Thyroid gland (tissue), 4 donors: ENCODE measurements at regions not wholly inside any gene's neighbourhood (a gene's known extent, or its start where the extent isn't known, plus 50 kb on each side); places are given as distances from the start of the nearest gene placed in this dataset.
A peak's percentile ranks its signal among the peaks of the same experiment; 100 is the strongest.
"Not testable (repeated sequence)": the region's sequence is repeated elsewhere in the genome, so short reads cannot be mapped to it uniquely, and the experiment has no call there.

Experiments
- DNase-seq, 2 donors: peaks; one replicate each; pipeline ENCODE4 v3.0.0-alpha.2; 2019
- H3K27ac ChIP-seq, 3 donors: fragments of 200-600 bp; sonication (generic); 1 replicate in 2 of 3; 2 replicates in 1 of 3; pipeline ENCODE4 v1.5.1; 2016 to 2019; ENCODE audit warnings: mild to moderate bottlenecking in 1 of 3, moderate library complexity in 1 of 3
- H3K27me3 ChIP-seq: fragments of 200-600 bp; sonication (generic); one replicate; pipeline ENCODE4 v1.5.1; 2019
- H3K36me3 ChIP-seq, 2 donors: fragments of 200-600 bp; sonication (generic); one replicate each; pipeline ENCODE4 v1.5.1; 2016 to 2019
- H3K4me1 ChIP-seq, 2 donors: fragments of 200-600 bp; sonication (generic); one replicate each; pipeline ENCODE4 v1.5.1; 2017 to 2019
- H3K4me3 ChIP-seq, 3 donors: fragments of 200-600 bp; sonication (generic); replicated peaks in 1 of 3; 1 replicate in 2 of 3; 2 replicates in 1 of 3; pipeline ENCODE4 v1.5.1; 2016; ENCODE audit warnings: mild to moderate bottlenecking in 1 of 3
- H3K9me3 ChIP-seq: fragments of 200-600 bp; sonication (generic); one replicate; pipeline ENCODE4 v1.5.1; 2017
- CTCF ChIP-seq, 6 experiments: fragments of 200-600 bp in 3 of 6; fragments of 450-650 bp in 3 of 6; sonication (generic) in 3 of 6; IDR thresholded peaks; one replicate each; pipeline ENCODE4 v1.5.1; 2016 to 2019; ENCODE audit warnings: antibody characterized with exemption in 6 of 6, mild to moderate bottlenecking in 2 of 6, inconsistent platforms in 1 of 6, moderate library complexity in 1 of 6
- POLR2A ChIP-seq, 2 donors: fragments of 450-650 bp; IDR thresholded peaks; one replicate each; pipeline ENCODE4 v1.6.1; 2017; ENCODE audit warnings: antibody characterized with exemption in 2 of 2, mild to moderate bottlenecking in 2 of 2, moderate library complexity in 1 of 2
- WGBS, 2 donors: methylation state at CpG; one replicate each; pipeline ENCODE4 v1.1.5; 2017; 5-methylcytosine and 5-hydroxymethylcytosine counted together
- intact Hi-C: fragments of 100-400 bp; cut with DNase I; formaldehyde crosslinking; loops from one replicate; pipeline ENCODE4 v1.15.1; 2023

DNA sequence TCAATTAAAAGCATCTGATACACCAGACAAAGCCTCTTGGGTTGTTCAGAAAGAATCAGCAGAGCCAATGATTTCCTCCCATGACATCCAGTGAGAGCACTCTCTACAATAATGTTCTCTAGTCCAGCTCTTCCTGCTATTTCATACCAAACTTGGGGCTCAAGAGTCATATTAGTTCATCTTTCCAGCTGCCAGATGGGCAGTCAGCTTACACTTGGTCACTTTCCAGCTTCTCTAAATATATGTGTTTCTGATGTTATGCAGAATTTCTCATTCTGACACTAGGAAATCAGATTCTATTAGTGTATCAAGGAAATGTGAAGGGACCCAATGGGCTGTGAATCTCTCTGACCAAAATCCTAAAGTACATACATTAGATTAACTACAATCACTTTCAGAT, 148.9 kb downstream of the ENC1 start:
- no peak for DNase-seq
- no peak for TF ChIP-seq CTCF (IDR thresholded peaks at IDR 0.05)
- TF ChIP-seq POLR2A (IDR thresholded peaks at IDR 0.05): no peak
- Histone ChIP-seq H3K36me3 (no peaks in the 10 kb centered on the region), H3K4me1 (no peaks in the 10 kb centered on the region), H3K4me3 (no peak overlapping the region), H3K27ac (no peak overlapping the region), H3K9me3 (no peaks in the 10 kb centered on the region), H3K27me3 (no peaks in the 10 kb centered on the region)
- intact Hi-C loops: no loop called here

DNA sequence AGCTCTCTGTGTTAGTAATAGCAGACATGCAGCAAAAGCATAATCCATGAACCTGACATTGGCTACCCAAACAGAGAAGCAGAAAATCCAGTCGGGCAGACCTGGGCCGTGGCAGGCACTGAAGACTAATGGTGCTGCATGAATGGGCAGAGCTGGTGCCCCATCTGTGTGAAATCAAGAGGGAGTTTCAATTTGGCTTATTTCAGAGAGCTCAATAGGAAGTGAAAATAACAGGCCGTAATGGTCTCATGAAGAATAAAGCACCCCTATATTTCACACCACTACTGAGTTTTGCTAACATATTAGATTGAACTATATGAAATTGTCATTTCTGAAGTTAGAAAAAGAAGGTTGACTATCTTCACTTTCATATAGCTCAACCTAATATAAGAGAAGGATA, 149.7 kb downstream of the ENC1 start:
- no peaks in the 10 kb centered on the region for H3K27me3 ChIP-seq
- no peak overlapping the region for H3K27ac ChIP-seq
- no peaks in the 10 kb centered on the region for H3K9me3 ChIP-seq
- no peaks in the 10 kb centered on the region for H3K4me1 ChIP-seq
- TF ChIP-seq CTCF (IDR thresholded peaks at IDR 0.05) (no peak), POLR2A (IDR thresholded peaks at IDR 0.05) (no peak)
- no peak overlapping the region for H3K4me3 ChIP-seq
- intact Hi-C loops: no loop called here
- H3K36me3 ChIP-seq: no peaks in the 10 kb centered on the region
- peak; percentile 70 to 80 for DNase-seq
- WGBS, 2 donors: 36 to 44% methylated on average over 3 of the region's 3 CpGs

DNA sequence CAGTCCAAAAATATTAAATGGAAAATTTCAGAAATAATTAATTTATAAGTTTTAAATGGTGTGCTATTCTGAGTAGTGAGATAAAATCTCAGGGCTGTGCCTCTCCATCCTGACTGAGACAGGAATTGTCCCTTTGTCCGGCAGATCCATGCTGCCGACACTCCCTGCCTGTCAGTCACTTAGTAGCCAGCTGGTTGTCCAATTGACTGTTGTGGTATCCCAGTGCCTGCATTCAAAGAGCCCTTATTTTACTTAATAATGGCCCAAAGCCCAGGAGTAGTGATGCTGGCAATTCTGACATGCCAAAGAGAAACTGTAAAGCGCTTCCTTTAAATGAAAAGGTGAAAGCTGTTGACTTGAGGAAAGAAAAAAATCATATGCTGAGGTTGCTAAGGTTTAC, 157.5 kb downstream of the ENC1 start:
- WGBS, 2 donors: 86 to 87% methylated on average over 3 of the region's 3 CpGs
- H3K4me3 ChIP-seq: no peak overlapping the region
- TF ChIP-seq CTCF (IDR thresholded peaks at IDR 0.05) (no peak), POLR2A (IDR thresholded peaks at IDR 0.05) (no peak)
- H3K27ac ChIP-seq: no peak overlapping the region
- no peaks in the 10 kb centered on the region for H3K36me3 ChIP-seq
- H3K9me3 ChIP-seq: no peaks in the 10 kb centered on the region
- no peaks in the 10 kb centered on the region for H3K27me3 ChIP-seq
- no peak for DNase-seq
- H3K4me1 ChIP-seq: no peaks in the 10 kb centered on the region
- intact Hi-C loops: no loop called here

GRCh38 chr5:74482523-74482922, 158.0 kb downstream of the ENC1 start:
- Histone ChIP-seq H3K4me1 (no peaks in the 10 kb centered on the region), H3K36me3 (no peaks in the 10 kb centered on the region), H3K27ac (no peak overlapping the region), H3K9me3 (no peaks in the 10 kb centered on the region), H3K4me3 (no peak overlapping the region), H3K27me3 (no peaks in the 10 kb centered on the region)
- intact Hi-C loops: no loop called here
- WGBS, 2 donors: 89 to 90% methylated on average over 6 of the region's 6 CpGs
- DNase-seq: no peak
- TF ChIP-seq POLR2A (IDR thresholded peaks at IDR 0.05) (no peak), CTCF (IDR thresholded peaks at IDR 0.05) (no peak)

DNA sequence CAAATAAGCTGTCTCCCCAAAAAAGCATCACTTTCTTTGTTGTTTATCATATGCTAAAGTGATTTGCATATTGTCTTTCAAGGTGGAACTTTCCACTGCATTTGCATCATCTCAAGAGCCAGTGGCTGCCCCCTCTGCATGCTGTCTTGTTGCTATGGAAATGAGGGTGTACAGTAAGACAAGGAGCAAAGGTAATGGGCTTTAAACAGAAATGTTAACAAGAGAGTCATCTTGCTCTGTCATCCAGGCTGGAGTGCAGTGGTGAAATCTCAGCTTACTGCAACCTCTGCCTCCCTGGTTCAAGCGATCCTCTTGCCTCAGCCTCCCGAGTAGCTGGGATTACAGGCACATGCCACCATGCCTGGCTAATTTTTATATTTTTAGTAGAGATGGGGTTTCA, 159.2 kb downstream of the ENC1 start:
- H3K9me3 ChIP-seq, H3K4me3 ChIP-seq, H3K36me3 ChIP-seq, H3K4me1 ChIP-seq, H3K27me3 ChIP-seq, intact Hi-C loops, DNase-seq, H3K27ac ChIP-seq: not testable (repeated sequence)
- WGBS, 2 donors: 95 to 96% methylated on average over 2 of the region's 2 CpGs

GRCh38 chr5:74480201-74480600, 160.3 kb downstream of the ENC1 start:
- WGBS, 2 donors: 82 to 83% methylated on average over 6 of the region's 6 CpGs
- Histone ChIP-seq H3K9me3 (no peaks in the 10 kb centered on the region), H3K27ac (no peak overlapping the region), H3K36me3 (no peaks in the 10 kb centered on the region), H3K4me3 (no peak overlapping the region), H3K27me3 (no peaks in the 10 kb centered on the region), H3K4me1 (no peaks in the 10 kb centered on the region)
- no peak for TF ChIP-seq CTCF (IDR thresholded peaks at IDR 0.05)
- TF ChIP-seq POLR2A (IDR thresholded peaks at IDR 0.05): no peak
- DNase-seq: no peak
- intact Hi-C loops: no loop called here
